A673 (cell line): ENCODE measurements at regions not wholly inside any gene's neighbourhood (a gene's known extent, or its start where the extent isn't known, plus 50 kb on each side); places are given as distances from the start of the nearest gene placed in this dataset.

ENCODE experiments used
- CTCF ChIP-seq: fragments of 300-800, 200-600 bp; sonication (generic); conservative IDR thresholded peaks from 2 replicates; pipeline ENCODE4 v1.5.1; 2017; ENCODE audit warnings: low read depth, mild to moderate bottlenecking, antibody characterized with exemption, low read length, moderate library complexity, mixed read lengths
- EZH2 ChIP-seq: fragments of 200-600 bp; sonication (generic); IDR thresholded peaks from 2 replicates; pipeline ENCODE4 v1.6.1; 2017; ENCODE audit warnings: borderline replicate concordance, low read depth, mild to moderate bottlenecking, mixed read lengths, antibody characterized with exemption, low read length; ENCODE audit not compliant: poor library complexity, severe bottlenecking

GRCh38 chr10:123581656-123582055 lies 84.5 kb upstream of the GPR26 start:
- TF ChIP-seq CTCF (no peak), EZH2 (no peak)
